ENCODE measurements at regions not wholly inside any gene's neighbourhood (a gene's known extent, or its start where the extent isn't known, plus 50 kb on each side); places are given as distances from the start of the nearest gene placed in this dataset.

GRCh38 chr14:45531022-45531421 lies 278.0 kb upstream of the MIS18BP1 start:
- TF ChIP-seq CTCF (IDR thresholded peaks at IDR 0.05; ENCODE audit: low read length) (no peak), EZH2phosphoT487 (IDR thresholded peaks at IDR 0.05; ENCODE audit: low read length) (no peak)

Data from MM.1S (cell line).